ENCODE measurements at regions not wholly inside any gene's neighbourhood (a gene's known extent, or its start where the extent isn't known, plus 50 kb on each side); places are given as distances from the start of the nearest gene placed in this dataset.

DNA sequence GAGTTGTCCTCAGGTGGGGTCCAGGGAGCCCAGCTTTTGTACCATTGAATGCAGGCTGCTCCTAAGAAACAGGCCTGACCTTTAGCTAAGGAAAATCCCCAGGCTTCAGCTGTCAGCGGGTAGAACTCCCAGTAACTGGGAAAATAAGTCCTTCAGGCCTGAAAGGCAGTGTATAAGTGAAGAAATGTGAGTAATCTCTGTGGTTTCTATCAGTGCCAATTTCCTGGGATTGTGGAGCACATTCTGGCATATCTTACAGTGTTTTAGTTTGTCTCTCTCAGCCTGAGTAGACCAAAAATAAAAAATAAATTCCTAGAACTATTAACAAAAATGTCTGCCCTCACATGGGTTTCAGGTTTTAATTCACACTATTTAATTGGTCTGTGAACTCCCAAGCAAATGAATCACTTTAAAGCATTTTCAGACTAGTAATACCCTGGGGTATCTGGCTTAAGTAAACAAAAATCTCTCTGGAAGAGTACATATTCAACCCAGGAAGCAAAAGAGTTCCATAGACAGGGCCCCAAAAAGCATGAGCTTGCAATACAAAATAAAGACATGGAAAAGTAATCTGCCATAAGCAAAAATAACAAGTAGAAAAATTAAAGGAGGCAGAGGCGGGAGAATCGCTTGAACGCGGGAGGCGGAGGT is 566.2 kb upstream of the NOX3 start:
- ChIA-PET CTCF (no interaction called here), POLR2A (no interaction called here)
- H3K4me3 ChIP-seq (ENCODE audit: low read depth, low read length) = no peak overlapping the region
- TF ChIP-seq, protein P1, sequence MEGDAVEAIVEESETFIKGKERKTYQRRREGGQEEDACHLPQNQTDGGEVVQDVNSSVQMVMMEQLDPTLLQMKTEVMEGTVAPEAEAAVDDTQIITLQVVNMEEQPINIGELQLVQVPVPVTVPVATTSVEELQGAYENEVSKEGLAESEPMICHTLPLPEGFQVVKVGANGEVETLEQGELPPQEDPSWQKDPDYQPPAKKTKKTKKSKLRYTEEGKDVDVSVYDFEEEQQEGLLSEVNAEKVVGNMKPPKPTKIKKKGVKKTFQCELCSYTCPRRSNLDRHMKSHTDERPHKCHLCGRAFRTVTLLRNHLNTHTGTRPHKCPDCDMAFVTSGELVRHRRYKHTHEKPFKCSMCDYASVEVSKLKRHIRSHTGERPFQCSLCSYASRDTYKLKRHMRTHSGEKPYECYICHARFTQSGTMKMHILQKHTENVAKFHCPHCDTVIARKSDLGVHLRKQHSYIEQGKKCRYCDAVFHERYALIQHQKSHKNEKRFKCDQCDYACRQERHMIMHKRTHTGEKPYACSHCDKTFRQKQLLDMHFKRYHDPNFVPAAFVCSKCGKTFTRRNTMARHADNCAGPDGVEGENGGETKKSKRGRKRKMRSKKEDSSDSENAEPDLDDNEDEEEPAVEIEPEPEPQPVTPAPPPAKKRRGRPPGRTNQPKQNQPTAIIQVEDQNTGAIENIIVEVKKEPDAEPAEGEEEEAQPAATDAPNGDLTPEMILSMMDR (IDR thresholded peaks at IDR 0.05; ENCODE audit: insufficient read depth, low read length, missing control alignments) = no peak
- no peak for DNase-seq (ENCODE audit: low read depth, low spot score)

DNA sequence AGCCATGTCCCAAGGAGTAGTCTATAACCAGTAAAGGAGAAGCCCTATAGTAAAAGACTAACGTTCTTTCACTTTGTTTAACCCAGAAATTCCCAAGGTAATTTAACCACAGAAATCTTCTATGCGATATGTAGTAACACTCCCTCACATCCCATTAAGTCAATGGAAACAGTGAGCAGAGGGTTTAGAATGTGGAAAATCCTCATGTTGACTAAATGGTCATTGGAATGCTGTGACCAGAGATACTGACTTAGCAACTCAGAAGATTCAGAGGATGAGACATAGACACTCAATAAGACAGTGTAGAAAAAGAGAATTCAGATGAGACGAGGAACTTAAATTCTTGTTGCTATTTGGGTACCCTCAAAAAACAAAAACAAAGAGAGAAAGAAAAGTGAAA is 562.2 kb upstream of the NOX3 start:
- TF ChIP-seq, protein P1 (IDR thresholded peaks at IDR 0.05; ENCODE audit: insufficient read depth, low read length, missing control alignments) = no peak
- H3K4me3 ChIP-seq (ENCODE audit: low read depth, low read length) = no peak overlapping the region
- DNase-seq (ENCODE audit: low read depth, low spot score) = no peak
- ChIA-PET CTCF (no interaction called here), POLR2A (no interaction called here)

DNA sequence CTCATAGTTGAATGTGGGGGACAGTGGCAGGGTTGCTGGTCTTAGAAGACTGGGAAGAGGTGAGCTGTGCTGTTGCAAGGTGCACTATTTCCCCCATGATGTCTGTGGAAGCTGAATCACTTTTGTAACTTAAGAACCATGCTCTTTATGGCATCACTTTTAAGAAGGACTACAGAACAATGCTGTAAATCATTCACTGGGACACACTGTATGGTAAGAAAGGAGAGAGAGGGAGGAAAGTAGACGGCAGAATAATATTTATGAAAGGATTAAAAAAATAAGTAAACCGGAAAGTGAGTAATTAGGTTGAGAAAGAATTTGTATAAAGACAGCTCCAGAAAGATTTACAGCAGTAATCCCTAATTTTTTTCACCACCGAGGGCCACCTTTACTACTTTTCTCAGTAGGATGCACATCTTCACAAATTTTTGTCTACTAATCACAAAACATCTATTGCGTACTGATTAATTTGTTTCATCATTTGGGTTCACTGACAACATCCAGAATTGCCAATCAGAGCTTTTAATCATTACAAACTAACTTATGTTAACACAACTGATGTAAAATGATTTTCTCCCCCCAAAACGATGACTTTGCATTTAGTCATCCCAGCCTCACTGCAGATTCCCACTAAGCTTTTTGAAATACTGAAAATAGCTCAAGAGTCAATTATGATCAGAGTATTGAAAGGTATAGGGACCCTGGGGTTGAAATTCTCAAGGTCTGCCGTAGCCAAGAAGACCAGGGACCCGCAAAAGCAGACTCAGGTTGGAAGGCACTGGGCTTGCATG is 560.7 kb upstream of the NOX3 start:
- no peak for DNase-seq (ENCODE audit: low read depth, low spot score)
- no peak overlapping the region for H3K4me3 ChIP-seq (ENCODE audit: low read depth, low read length)
- CTCF ChIA-PET = no interaction called here
- TF ChIP-seq, protein P1 (IDR thresholded peaks at IDR 0.05; ENCODE audit: insufficient read depth, low read length, missing control alignments) = no peak
- POLR2A ChIA-PET = no interaction called here

DNA sequence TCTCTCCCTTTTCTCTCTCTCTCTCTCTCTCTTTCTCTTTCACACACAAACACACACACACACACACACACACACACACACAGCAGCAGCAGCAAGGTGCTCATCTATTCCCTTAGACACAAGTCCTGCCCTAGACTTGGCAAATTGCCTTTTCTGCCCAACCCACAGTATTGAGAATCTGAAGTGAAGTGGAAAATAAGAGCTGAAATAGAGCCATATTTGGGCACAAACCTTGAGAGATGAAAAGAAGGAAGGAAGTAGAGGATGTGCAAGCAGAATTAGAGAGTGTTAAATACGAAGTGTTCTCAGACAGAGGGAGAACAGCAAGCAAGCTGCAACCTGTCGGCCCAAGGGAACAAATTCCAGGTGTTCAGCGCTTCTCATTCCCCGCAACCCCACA is 557.5 kb upstream of the NOX3 start:
- DNase-seq (ENCODE audit: low read depth, low spot score) = no peak
- ChIA-PET CTCF (no interaction called here), POLR2A (no interaction called here)
- TF ChIP-seq, protein P1 (IDR thresholded peaks at IDR 0.05; ENCODE audit: insufficient read depth, low read length, missing control alignments) = no peak
- H3K4me3 ChIP-seq (ENCODE audit: low read depth, low read length) = no peak overlapping the region

DNA sequence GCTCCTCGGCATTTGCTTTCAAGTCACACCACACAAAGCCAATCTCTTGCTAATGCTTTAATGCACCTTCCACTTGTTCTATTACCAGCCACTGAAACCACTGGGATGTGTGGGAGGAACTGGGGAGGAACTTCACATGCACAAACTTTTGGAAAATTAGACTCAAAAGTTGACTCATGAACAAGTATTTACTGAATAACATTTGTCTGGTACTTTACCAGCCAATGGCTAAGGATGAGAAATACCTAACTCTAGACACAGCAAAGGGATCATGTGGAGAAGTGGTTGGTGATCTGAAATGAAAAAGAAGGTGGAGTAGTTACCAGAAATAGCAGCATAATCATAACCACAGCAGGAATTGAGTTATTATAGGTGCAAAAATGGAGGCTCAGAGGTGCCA is 554.0 kb upstream of the NOX3 start:
- ChIA-PET CTCF (no interaction called here), POLR2A (no interaction called here)
- H3K4me3 ChIP-seq (ENCODE audit: low read depth, low read length) = no peak overlapping the region
- TF ChIP-seq, protein P1 (IDR thresholded peaks at IDR 0.05; ENCODE audit: insufficient read depth, low read length, missing control alignments) = no peak
- DNase-seq (ENCODE audit: low read depth, low spot score) = no peak

DNA sequence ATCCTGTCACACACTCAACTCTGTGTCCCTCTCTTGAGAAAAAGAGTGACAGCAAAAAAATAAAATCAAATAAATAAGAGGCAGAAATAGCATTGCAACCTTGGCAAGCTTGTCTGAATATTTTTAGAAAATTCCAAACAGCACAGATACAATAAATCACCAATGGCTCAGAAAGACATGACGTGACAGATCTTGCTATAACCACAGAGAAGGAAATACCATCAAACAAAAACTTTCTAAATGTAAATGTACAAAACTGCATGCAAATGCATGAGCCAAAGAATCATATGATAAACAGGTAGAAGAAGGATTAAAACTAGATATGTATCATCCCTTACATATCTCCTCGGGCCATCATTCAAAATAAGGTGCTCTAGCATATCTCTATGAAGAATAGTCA is 549.2 kb upstream of the NOX3 start:
- no peak for DNase-seq (ENCODE audit: low read depth, low spot score)
- TF ChIP-seq, protein P1 (IDR thresholded peaks at IDR 0.05; ENCODE audit: insufficient read depth, low read length, missing control alignments) = no peak

More for the DNA sequence above, 549.2 kb upstream of the NOX3 start:
- CTCF ChIA-PET = no interaction called here
- H3K4me3 ChIP-seq (ENCODE audit: low read depth, low read length) = no peak overlapping the region
- POLR2A ChIA-PET = no interaction called here
